Esophagus muscularis mucosa (tissue), 4 donors: ENCODE measurements at regions not wholly inside any gene's neighbourhood (a gene's known extent, or its start where the extent isn't known, plus 50 kb on each side); places are given as distances from the start of the nearest gene placed in this dataset.

Experiments used
- DNase-seq: peaks from one replicate; pipeline ENCODE4 v3.0.0-alpha.2; 2017; ENCODE audit errors: extremely low spot score
- H3K27ac ChIP-seq, 4 donors: fragments of 200-600 bp; sonication (generic); replicated peaks in 1 of 4; 1 replicate in 3 of 4; 2 replicates in 1 of 4; pipeline ENCODE4 v1.5.1; 2016 to 2019; ENCODE audit warnings: mild to moderate bottlenecking in 1 of 4
- H3K27me3 ChIP-seq, 4 donors: fragments of 200-600 bp; sonication (generic); one replicate each; pipeline versions ENCODE4 v1.5.1 to v1.6.0; 2016 to 2019
- H3K36me3 ChIP-seq, 4 donors: fragments of 200-600 bp; sonication (generic); one replicate each; pipeline ENCODE4 v1.5.1; 2016 to 2019
- H3K4me1 ChIP-seq, 4 donors: fragments of 200-600 bp; sonication (generic); one replicate each; pipeline ENCODE4 v1.5.1; 2016 to 2019
- H3K4me3 ChIP-seq, 4 donors: fragments of 200-600 bp; sonication (generic); 1 replicate in 2 of 4; 2 replicates in 2 of 4; pipeline ENCODE4 v1.5.1; 2016 to 2019; ENCODE audit warnings: mild to moderate bottlenecking in 4 of 4, moderate library complexity in 1 of 4
- H3K9me3 ChIP-seq, 4 donors: fragments of 200-600 bp; sonication (generic); 1 replicate in 3 of 4; 2 replicates in 1 of 4; pipeline ENCODE4 v1.5.1; 2016 to 2019
- EP300 ChIP-seq: sonication (generic); formaldehyde crosslinking; IDR thresholded peaks from one replicate; pipeline ENCODE4 v1.6.1; 2017; ENCODE audit warnings: antibody characterized with exemption
- POLR2A ChIP-seq: fragments of 450-650 bp; IDR thresholded peaks from one replicate; pipeline ENCODE4 v1.6.1; 2017; ENCODE audit warnings: antibody characterized with exemption, moderate library complexity, mild to moderate bottlenecking, low read depth
- POLR2AphosphoS5 ChIP-seq, 2 donors: sonication (generic); formaldehyde crosslinking; IDR thresholded peaks; one replicate each; pipeline ENCODE4 v1.6.1; 2017; ENCODE audit warnings: antibody characterized with exemption in 2 of 2
- WGBS: methylation state at CpG from one replicate; pipeline ENCODE4 v1.1.5; 2018; 5-methylcytosine and 5-hydroxymethylcytosine counted together
- intact Hi-C: fragments of 100-400 bp; cut with DNase I; formaldehyde crosslinking; loops from one replicate; pipeline ENCODE4 v1.15.1; 2023
- TF ChIP-seq, protein P1 (sequence below), 3 experiments: fragments of 200-600 bp in 2 of 3; fragments of 450-650 bp in 1 of 3; sonication (generic) in 2 of 3; IDR thresholded peaks; one replicate each; pipeline ENCODE4 v1.5.1; 2017 to 2019; ENCODE audit warnings: antibody characterized with exemption in 3 of 3, mild to moderate bottlenecking in 2 of 3, moderate library complexity in 1 of 3

DNA sequence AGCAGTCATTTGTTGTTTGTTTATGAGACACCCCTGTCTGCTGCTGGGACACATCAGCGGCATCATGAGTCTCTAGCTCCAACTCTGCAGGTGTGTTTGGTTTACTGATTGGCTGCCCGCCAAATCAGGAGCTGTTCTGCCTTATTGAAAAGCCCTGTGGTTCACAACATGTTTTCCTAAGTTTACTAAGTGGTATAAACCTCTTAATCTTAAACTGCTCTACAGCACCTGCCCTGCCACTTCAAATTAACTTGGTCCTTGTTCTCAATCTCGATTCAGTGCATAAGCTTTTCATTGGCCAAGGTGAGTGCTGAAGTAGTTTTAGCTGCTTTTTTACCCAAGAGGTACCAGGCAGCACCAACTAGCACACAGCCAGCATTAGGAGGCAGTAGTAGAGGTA, 77.8 kb upstream of the WDR72 start:
- WGBS, result 65% methylated on average over 3 of the region's 3 CpGs
- intact Hi-C loops, result no loop called here
- Histone ChIP-seq H3K27me3 (no peaks in the 10 kb centered on the region), H3K4me1 (peaks cover 0 to 28% (median 25%) of the 10 kb centered on the region in 4 donors), H3K36me3 (no peaks in the 10 kb centered on the region), H3K27ac (no peak overlapping the region), H3K4me3 (no peak overlapping the region), H3K9me3 (no peaks in the 10 kb centered on the region)
- DNase-seq, result no peak
- TF ChIP-seq, protein P1, sequence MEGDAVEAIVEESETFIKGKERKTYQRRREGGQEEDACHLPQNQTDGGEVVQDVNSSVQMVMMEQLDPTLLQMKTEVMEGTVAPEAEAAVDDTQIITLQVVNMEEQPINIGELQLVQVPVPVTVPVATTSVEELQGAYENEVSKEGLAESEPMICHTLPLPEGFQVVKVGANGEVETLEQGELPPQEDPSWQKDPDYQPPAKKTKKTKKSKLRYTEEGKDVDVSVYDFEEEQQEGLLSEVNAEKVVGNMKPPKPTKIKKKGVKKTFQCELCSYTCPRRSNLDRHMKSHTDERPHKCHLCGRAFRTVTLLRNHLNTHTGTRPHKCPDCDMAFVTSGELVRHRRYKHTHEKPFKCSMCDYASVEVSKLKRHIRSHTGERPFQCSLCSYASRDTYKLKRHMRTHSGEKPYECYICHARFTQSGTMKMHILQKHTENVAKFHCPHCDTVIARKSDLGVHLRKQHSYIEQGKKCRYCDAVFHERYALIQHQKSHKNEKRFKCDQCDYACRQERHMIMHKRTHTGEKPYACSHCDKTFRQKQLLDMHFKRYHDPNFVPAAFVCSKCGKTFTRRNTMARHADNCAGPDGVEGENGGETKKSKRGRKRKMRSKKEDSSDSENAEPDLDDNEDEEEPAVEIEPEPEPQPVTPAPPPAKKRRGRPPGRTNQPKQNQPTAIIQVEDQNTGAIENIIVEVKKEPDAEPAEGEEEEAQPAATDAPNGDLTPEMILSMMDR (IDR thresholded peaks at IDR 0.05), result no peak
- TF ChIP-seq POLR2A, result no peak
- no peak for TF ChIP-seq EP300
- no peak for TF ChIP-seq POLR2AphosphoS5 (IDR thresholded peaks at IDR 0.05)

DNA sequence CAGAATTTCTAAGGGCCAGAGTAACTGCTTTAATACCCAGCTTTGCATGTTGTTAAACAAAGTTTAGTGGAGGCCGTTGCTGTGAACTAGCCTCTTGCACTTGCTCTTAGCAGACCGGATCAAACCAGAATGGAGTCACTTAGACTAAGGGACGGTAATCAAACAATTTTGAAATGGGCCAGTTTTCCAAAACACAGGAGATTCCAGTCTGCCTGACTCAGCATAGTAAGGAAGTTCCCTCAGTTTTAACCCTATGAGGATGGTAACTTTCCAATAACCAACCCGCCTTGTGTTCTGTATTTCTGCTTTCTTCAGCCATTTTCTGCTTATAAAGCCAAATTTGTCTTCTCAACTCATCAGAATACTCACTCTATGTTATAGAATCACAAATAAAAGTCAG, 77.2 kb upstream of the WDR72 start:
- Histone ChIP-seq H3K36me3 (no peaks in the 10 kb centered on the region), H3K4me1 (peaks cover 0 to 31% (median 28%) of the 10 kb centered on the region in 4 donors), H3K27me3 (no peaks in the 10 kb centered on the region), H3K27ac (no peak overlapping the region), H3K9me3 (no peaks in the 10 kb centered on the region), H3K4me3 (no peak overlapping the region)
- TF ChIP-seq POLR2AphosphoS5 (IDR thresholded peaks at IDR 0.05) (no peak), EP300 (no peak), POLR2A (no peak)
- TF ChIP-seq, protein P1 (IDR thresholded peaks at IDR 0.05), result no peak
- DNase-seq, result no peak
- intact Hi-C loops, result no loop called here
- 56% methylated on average over 4 of the region's 4 CpGs for WGBS

DNA sequence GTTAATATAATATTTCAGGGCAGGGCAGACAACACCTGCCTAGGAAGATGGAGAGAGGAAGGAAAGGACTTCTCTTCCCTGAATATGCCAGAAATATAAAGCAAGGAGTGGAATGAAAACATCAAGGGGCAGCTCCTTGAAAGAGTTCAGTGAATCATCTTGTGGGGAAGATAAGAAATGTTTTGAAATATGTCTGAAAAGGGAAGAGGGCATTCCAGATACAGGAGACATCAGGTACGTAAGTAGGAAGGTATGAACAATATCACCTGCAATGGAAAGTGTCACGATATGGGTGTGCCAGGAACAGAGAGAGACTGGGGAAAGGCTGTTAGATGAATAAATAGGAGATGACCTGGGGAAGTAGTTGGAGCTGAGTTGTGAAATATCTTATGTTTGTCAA, 75.8 kb upstream of the WDR72 start:
- intact Hi-C loops, result no loop called here
- no peak for DNase-seq
- Histone ChIP-seq H3K4me1 (peaks cover 0 to 31% (median 27%) of the 10 kb centered on the region in 4 donors), H3K9me3 (no peaks in the 10 kb centered on the region), H3K36me3 (no peaks in the 10 kb centered on the region), H3K27me3 (no peaks in the 10 kb centered on the region), H3K4me3 (no peak overlapping the region), H3K27ac (no peak overlapping the region)
- WGBS, result 76% methylated on average over 2 of the region's 2 CpGs
- TF ChIP-seq POLR2A, result no peak

DNA sequence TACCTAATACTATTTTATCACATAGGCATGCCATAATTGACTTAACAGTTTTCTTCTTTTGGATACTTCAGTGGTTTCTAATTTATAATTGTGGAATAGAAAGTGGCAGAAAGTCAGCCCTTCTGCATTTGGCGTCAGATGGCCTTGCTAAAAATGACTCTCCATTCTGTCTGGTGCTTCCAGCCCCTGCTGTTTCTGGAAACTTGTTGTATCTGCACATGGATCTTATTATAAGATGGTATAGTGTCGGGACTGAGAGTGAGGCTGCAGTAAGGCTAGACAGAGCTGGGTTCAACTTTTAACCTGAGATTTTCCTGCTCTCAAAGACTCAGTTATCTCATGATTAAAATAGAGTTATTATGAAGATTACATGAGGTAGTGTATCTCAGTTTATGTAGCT, 74.8 kb upstream of the WDR72 start:
- Histone ChIP-seq H3K36me3 (no peaks in the 10 kb centered on the region), H3K4me1 (peaks cover 0 to 31% (median 27%) of the 10 kb centered on the region in 4 donors), H3K4me3 (no peak overlapping the region), H3K9me3 (no peaks in the 10 kb centered on the region), H3K27ac (no peak overlapping the region), H3K27me3 (no peaks in the 10 kb centered on the region)
- DNase-seq, result no peak
- intact Hi-C loops, result no loop called here
- TF ChIP-seq, protein P1 (IDR thresholded peaks at IDR 0.05), result no peak
- TF ChIP-seq POLR2AphosphoS5 (IDR thresholded peaks at IDR 0.05) (no peak), EP300 (no peak)
- 29% methylated on average over 2 of the region's 2 CpGs for WGBS

DNA sequence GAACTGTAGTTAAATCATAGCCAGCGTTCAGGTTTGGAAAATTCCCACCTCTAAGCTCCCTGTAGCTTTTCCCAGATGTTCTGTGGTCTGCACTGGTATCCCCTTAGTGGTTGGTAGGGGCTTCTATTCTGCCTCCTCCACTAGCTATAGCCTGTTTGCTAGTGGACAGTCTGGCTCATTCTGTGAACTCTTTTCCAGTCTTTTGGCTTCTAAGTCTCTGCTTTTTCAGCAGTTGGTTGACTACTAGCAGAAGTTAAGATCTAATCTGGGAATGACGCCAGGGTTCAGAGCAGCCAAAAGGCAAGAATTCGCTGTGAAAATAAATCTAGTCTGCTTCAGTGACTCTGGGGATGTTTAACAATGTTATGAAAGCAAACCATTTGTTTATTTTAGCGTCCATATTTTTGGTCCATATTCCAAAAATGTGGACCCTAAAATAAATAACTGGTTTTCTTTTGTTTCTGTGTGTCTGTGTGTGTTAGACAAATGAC, 73.7 kb upstream of the WDR72 start:
- no peak overlapping the region for H3K4me3 ChIP-seq
- intact Hi-C loops, result no loop called here
- no peaks in the 10 kb centered on the region for H3K36me3 ChIP-seq
- H3K4me1 ChIP-seq, result peaks cover 0 to 31% (median 27%) of the 10 kb centered on the region in 4 donors
- peak overlapping the region in 2 of 4 donors; percentile 8 to 11 for H3K27ac ChIP-seq
- 28% methylated on average over 4 of the region's 4 CpGs for WGBS
- no peaks in the 10 kb centered on the region for H3K9me3 ChIP-seq
- TF ChIP-seq POLR2AphosphoS5 (IDR thresholded peaks at IDR 0.05) (no peak), POLR2A (no peak), EP300 (no peak)
- TF ChIP-seq, protein P1 (IDR thresholded peaks at IDR 0.05), result no peak
- H3K27me3 ChIP-seq, result no peaks in the 10 kb centered on the region
- DNase-seq, result no peak
